Endothelial cell of umbilical vein (primary cell): ENCODE measurements at regions not wholly inside any gene's neighbourhood (a gene's known extent, or its start where the extent isn't known, plus 50 kb on each side); places are given as distances from the start of the nearest gene placed in this dataset.

Experiments
- BruUV-seq: library from RNA; stranded (reverse); fragments of 400-500 nt; replicated peaks from 2 replicates; lab custom pipeline; 2021; lab: Mats Ljungman, UMichigan
- CTCF ChIA-PET: fragments of 300-600, 350-600 bp; sonication (Branson Sonifier 250); formaldehyde crosslinking; loops from one replicate; lab custom pipeline; 2021; ENCODE audit warnings: antibody characterized with exemption, inconsistent platforms; lab: Charles Lee
- POLR2A ChIA-PET: fragments of 300-600, 350-600 bp; sonication (Branson Sonifier 250); formaldehyde crosslinking; loops from one replicate; lab custom pipeline; 2021; ENCODE audit warnings: antibody characterized with exemption, inconsistent platforms; lab: Charles Lee
- DNase-seq: peaks from one replicate; pipeline ENCODE4 v3.0.0-alpha.2; 2011; ENCODE audit warnings: low read depth, low spot score
- FAIRE-seq: peaks from 2 replicates; lab custom pipeline; 2011; peaks lifted over from hg19 to GRCh38; lab: Jason Lieb, UNC
- H2AFZ ChIP-seq: 2 replicates; pipeline ENCODE4 v1.6.0; 2012; ENCODE audit warnings: low read depth, low read length, control low read depth, inconsistent platforms
- H3K27ac ChIP-seq: 2 replicates; pipeline ENCODE4 v1.5.1; 2011; ENCODE audit warnings: low read depth, mild to moderate bottlenecking, control low read depth, low read length, moderate library complexity; ENCODE audit not compliant: insufficient read depth
- H3K27me3 ChIP-seq, 2 experiments: 2 replicates each; pipeline versions ENCODE4 v1.6.0 to v1.6.1; 2011; ENCODE audit warnings: low read length in 2 of 2, mixed read lengths in 1 of 2; ENCODE audit not compliant: control insufficient read depth in 2 of 2, insufficient read depth in 2 of 2
- H3K36me3 ChIP-seq, 2 experiments: 2 replicates in 1 of 2; 3 replicates in 1 of 2; pipeline ENCODE4 v1.5.1; 2011; ENCODE audit warnings: low read length in 2 of 2, mild to moderate bottlenecking in 1 of 2, moderate library complexity in 1 of 2; ENCODE audit not compliant: control insufficient read depth in 2 of 2, insufficient read depth in 2 of 2; ENCODE audit errors: extremely low read depth in 1 of 2
- H3K4me1 ChIP-seq: 3 replicates; pipeline ENCODE4 v1.5.1; 2011; ENCODE audit warnings: mild to moderate bottlenecking, low read length; ENCODE audit not compliant: control insufficient read depth, insufficient read depth; ENCODE audit errors: extremely low read depth
- H3K4me2 ChIP-seq: 2 replicates; pipeline ENCODE4 v1.6.1; 2011; ENCODE audit warnings: low read length, control low read depth, mixed read lengths; ENCODE audit not compliant: insufficient read depth
- H3K4me3 ChIP-seq, 3 experiments: fragments of 200-600 bp in 1 of 3; sonication (generic), shearing (Covaris generic) in 1 of 3; replicated peaks in 1 of 3; 2 replicates each; pipeline ENCODE4 v1.5.1; 2011 to 2016; ENCODE audit warnings: control low read depth in 3 of 3, low read length in 3 of 3, mild to moderate bottlenecking in 2 of 3, inconsistent platforms in 1 of 3, low read depth in 1 of 3, moderate library complexity in 1 of 3; ENCODE audit not compliant: insufficient read depth in 1 of 3
- H3K79me2 ChIP-seq: 2 replicates; pipeline ENCODE4 v1.6.0; 2012; ENCODE audit warnings: low read length, inconsistent platforms; ENCODE audit not compliant: control insufficient read depth, insufficient read depth
- H3K9ac ChIP-seq: replicated peaks from 2 replicates; pipeline ENCODE3; 2011; ENCODE audit warnings: low read length, control low read depth; ENCODE audit not compliant: insufficient read depth; ENCODE audit errors: extremely low read depth
- H3K9me1 ChIP-seq: replicated peaks from 3 replicates; pipeline ENCODE4 v1.6.0; 2011; ENCODE audit warnings: mild to moderate bottlenecking, low read length; ENCODE audit not compliant: control insufficient read depth, insufficient read depth; ENCODE audit errors: extremely low read depth
- H3K9me3 ChIP-seq: replicated peaks from 2 replicates; pipeline ENCODE4 v1.5.1; 2012; ENCODE audit warnings: low read length, inconsistent platforms; ENCODE audit not compliant: control insufficient read depth, insufficient read depth
- H4K20me1 ChIP-seq: replicated peaks from 2 replicates; pipeline ENCODE3; 2011; ENCODE audit warnings: mild to moderate bottlenecking, low read length; ENCODE audit not compliant: control insufficient read depth, insufficient read depth; ENCODE audit errors: extremely low read depth
- EZH2 ChIP-seq: IDR thresholded peaks from 2 replicates; pipeline ENCODE4 v1.6.1; 2012; ENCODE audit warnings: borderline replicate concordance, low read depth, mild to moderate bottlenecking, moderate library complexity, low read length, inconsistent platforms; ENCODE audit not compliant: severe bottlenecking
- FOS ChIP-seq: IDR thresholded peaks from 2 replicates; pipeline ENCODE4 v1.6.1; 2011; ENCODE audit warnings: mild to moderate bottlenecking, low read length, moderate library complexity, borderline replicate concordance; ENCODE audit not compliant: insufficient read depth
- GATA2 ChIP-seq: IDR thresholded peaks from 2 replicates; pipeline ENCODE4 v1.7.0; 2011; ENCODE audit warnings: low read depth, mild to moderate bottlenecking, moderate library complexity, mixed read lengths, low read length; ENCODE audit not compliant: insufficient read length, insufficient read depth
- JUN ChIP-seq: IDR thresholded peaks from 2 replicates; pipeline ENCODE4 v1.6.1; 2011; ENCODE audit warnings: borderline replicate concordance, low read depth; ENCODE audit not compliant: insufficient read length, insufficient read depth
- MYC ChIP-seq: IDR thresholded peaks from one replicate; pipeline ENCODE4 v1.6.1; 2011; ENCODE audit warnings: mild to moderate bottlenecking, low read depth, low read length
- POLR2A ChIP-seq: IDR thresholded peaks from 2 replicates; pipeline ENCODE4 v1.6.1; 2012; ENCODE audit warnings: low read depth, mild to moderate bottlenecking, control low read depth, low read length
- POLR2AphosphoS5 ChIP-seq: IDR thresholded peaks from 2 replicates; pipeline ENCODE4 v1.6.1; 2012; ENCODE audit warnings: low read depth, mild to moderate bottlenecking, control low read depth, low read length, moderate library complexity; ENCODE audit not compliant: insufficient read depth
- dilution Hi-C: fragments of 300-500 bp; cut with MboI; formaldehyde crosslinking; loops from one replicate; pipeline ENCODE4 v1.15.0; 2019; ENCODE audit warnings: low sequenced_read_pairs; ENCODE audit not compliant: extremely low pct_ligation_motif_present
- intact Hi-C: fragments of 100-400 bp; cut with micrococcal nuclease; formaldehyde crosslinking; loops from one replicate; pipeline ENCODE4 v1.10.0; 2022
- TF ChIP-seq, protein P1 (sequence below), 2 donors: IDR thresholded peaks; 1 replicate in 1 of 2; 2 replicates in 1 of 2; pipeline ENCODE4 v1.5.1; 2011; ENCODE audit warnings: low read length in 2 of 2, mild to moderate bottlenecking in 2 of 2, moderate library complexity in 2 of 2, control low read depth in 1 of 2, inconsistent platforms in 1 of 2, low read depth in 1 of 2; ENCODE audit not compliant: insufficient read depth in 1 of 2; ENCODE audit errors: extremely low read depth in 1 of 2
- TF ChIP-seq, protein P2 (sequence below): IDR thresholded peaks from 2 replicates; pipeline ENCODE4 v1.6.1; 2011; ENCODE audit not compliant: insufficient read depth, insufficient read length

DNA sequence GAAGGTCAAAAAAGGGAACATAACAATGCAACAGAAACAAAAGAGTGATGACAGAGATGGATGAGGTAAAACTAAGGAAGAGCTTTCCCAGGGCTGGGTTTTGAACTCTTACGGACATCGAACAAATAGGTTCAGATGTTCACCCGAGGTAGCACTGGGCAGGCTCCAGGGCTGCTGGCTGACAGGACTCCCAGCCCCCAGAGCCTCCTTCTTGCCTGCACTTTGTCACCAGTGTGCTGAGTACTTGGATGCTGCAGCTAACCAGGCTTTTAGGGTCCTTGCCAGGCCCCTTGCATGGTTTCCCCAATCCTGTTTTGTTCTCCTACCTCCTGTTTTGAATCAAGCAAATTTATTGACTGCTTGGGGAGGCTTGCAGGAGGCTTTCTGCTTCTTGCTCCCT lies 322.9 kb downstream of the DYSF start:
- ChIA-PET CTCF (interaction anchor here (1.3 to 1.5 kb wide), 2 partner anchors 19 to 22 kb away, joined by 3 to 6 read pairs; no protein-coding TSS in a partner anchor), POLR2A (no interaction called here)
- Histone ChIP-seq H3K9ac (no peak overlapping the region), H3K36me3 (no peaks in the 10 kb centered on the region), H3K27me3 (peaks cover 10 to 16% of the 10 kb centered on the region in 2 experiments), H3K9me3 (no peaks in the 10 kb centered on the region), H3K27ac (no peak overlapping the region), H2AFZ (no peak overlapping the region), H3K79me2 (no peaks in the 10 kb centered on the region), H4K20me1 (no peaks in the 10 kb centered on the region), H3K9me1 (no peaks in the 10 kb centered on the region), H3K4me3 (no peak overlapping the region), H3K4me1 (no peaks in the 10 kb centered on the region), H3K4me2 (no peak overlapping the region)
- TF ChIP-seq GATA2 (no peak), MYC (no peak), POLR2AphosphoS5 (no peak)
- TF ChIP-seq, protein P1, sequence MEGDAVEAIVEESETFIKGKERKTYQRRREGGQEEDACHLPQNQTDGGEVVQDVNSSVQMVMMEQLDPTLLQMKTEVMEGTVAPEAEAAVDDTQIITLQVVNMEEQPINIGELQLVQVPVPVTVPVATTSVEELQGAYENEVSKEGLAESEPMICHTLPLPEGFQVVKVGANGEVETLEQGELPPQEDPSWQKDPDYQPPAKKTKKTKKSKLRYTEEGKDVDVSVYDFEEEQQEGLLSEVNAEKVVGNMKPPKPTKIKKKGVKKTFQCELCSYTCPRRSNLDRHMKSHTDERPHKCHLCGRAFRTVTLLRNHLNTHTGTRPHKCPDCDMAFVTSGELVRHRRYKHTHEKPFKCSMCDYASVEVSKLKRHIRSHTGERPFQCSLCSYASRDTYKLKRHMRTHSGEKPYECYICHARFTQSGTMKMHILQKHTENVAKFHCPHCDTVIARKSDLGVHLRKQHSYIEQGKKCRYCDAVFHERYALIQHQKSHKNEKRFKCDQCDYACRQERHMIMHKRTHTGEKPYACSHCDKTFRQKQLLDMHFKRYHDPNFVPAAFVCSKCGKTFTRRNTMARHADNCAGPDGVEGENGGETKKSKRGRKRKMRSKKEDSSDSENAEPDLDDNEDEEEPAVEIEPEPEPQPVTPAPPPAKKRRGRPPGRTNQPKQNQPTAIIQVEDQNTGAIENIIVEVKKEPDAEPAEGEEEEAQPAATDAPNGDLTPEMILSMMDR (IDR thresholded peaks at IDR 0.05; ENCODE audit: extremely low read depth in 1 of 2, insufficient read depth in 1 of 2, low read depth in 1 of 2, low read length in 2 of 2): no peak
- dilution Hi-C loops: no loop called here
- no peak for DNase-seq
- intact Hi-C loops: no loop called here
- no peak for FAIRE-seq
- no TSS peak for BruUV-seq

DNA sequence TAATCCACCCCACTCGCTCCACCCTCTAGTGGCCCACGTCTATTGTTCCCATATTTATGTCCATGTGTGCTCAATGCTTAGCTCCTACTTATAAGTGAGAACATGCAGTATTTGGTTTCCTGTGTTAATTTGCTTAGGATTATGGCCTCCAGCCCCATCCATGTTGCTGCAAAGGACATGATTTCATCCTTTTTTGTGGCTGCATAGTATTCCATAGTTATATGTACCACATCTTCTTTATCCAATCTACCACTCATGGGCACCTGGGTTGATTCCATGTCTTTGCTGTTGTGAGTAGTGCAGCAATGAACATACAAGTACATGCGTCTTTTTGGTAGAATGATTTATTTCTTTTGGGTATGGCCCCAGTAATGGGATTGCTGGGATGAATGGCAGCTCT lies 319.9 kb downstream of the DYSF start:
- H3K79me2 ChIP-seq: no peaks in the 10 kb centered on the region
- peaks cover 6 to 11% of the 10 kb centered on the region in 2 experiments for H3K27me3 ChIP-seq
- no peaks in the 10 kb centered on the region for H3K9me1 ChIP-seq
- intact Hi-C loops (no loop called here), dilution Hi-C loops (no loop called here)
- H3K36me3 ChIP-seq: no peaks in the 10 kb centered on the region
- DNase-seq: no peak
- no peaks in the 10 kb centered on the region for H3K9me3 ChIP-seq
- ChIA-PET CTCF (interaction anchor here (1.1 to 1.6 kb wide), 2 partner anchors 11 to 24 kb away, joined by 3 read pairs; no protein-coding TSS in a partner anchor), POLR2A (no interaction called here)
- H3K27ac ChIP-seq: no peak overlapping the region
- no peak for FAIRE-seq
- no peaks in the 10 kb centered on the region for H4K20me1 ChIP-seq
- H3K4me1 ChIP-seq: no peaks in the 10 kb centered on the region
- no peak overlapping the region for H3K9ac ChIP-seq
- TF ChIP-seq POLR2A (no peak), MYC (no peak), EZH2 (no peak), GATA2 (no peak), POLR2AphosphoS5 (no peak), FOS (no peak), JUN (no peak)
- TF ChIP-seq, protein P1 (IDR thresholded peaks at IDR 0.05; ENCODE audit: extremely low read depth in 1 of 2, insufficient read depth in 1 of 2, low read depth in 1 of 2, low read length in 2 of 2): no peak
- TF ChIP-seq, protein P2, sequence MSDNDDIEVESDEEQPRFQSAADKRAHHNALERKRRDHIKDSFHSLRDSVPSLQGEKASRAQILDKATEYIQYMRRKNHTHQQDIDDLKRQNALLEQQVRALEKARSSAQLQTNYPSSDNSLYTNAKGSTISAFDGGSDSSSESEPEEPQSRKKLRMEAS: no peak
- H3K4me2 ChIP-seq: no peak overlapping the region
- H2AFZ ChIP-seq: no peak overlapping the region
- H3K4me3 ChIP-seq: no peak overlapping the region
- BruUV-seq: no TSS peak
